HL-60 (cell line): ENCODE measurements at regions not wholly inside any gene's neighbourhood (a gene's known extent, or its start where the extent isn't known, plus 50 kb on each side); places are given as distances from the start of the nearest gene placed in this dataset.

Experiments used
- POLR2AphosphoS5 ChIP-seq: IDR thresholded peaks from 2 replicates; pipeline ENCODE4 v1.6.1; 2012; ENCODE audit warnings: low read depth
- TF ChIP-seq, protein P1 (sequence below): IDR thresholded peaks from one replicate; pipeline ENCODE4 v1.5.1; 2011; ENCODE audit warnings: low read length, control low read depth, inconsistent platforms; ENCODE audit not compliant: insufficient read depth

DNA sequence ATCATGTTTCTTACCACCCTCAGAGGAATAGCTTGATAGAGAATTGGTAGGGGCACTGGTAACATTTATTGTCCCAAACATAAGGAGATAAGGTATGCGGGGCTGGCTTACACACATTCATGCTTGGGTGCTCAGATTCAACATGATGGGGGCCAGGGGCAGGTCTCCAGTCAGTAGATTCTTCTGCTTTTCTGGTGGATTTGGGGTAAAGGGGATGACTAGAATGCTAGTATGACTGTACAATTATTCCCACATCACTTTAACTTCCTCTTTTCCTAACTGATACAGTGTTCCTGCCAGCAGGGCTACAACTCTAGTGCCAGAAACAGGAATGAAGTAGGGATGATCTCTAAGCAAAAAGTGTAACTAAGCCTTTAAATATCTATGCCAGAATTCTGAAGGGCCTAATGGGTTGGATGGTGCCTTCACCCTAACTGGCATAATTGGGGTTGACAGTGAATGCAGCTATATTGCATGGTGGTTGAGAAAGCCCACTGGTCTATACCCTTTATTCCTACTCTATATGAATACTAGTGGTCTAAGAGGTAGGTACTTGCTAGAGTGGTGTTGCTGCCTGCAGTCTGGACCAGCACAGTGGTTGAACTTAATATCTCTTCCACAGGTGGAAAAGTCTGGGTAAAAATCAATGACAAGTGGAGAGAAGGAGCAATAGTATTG lies 117.4 kb downstream of the IL12A start:
- TF ChIP-seq POLR2AphosphoS5: no peak
- TF ChIP-seq, protein P1, sequence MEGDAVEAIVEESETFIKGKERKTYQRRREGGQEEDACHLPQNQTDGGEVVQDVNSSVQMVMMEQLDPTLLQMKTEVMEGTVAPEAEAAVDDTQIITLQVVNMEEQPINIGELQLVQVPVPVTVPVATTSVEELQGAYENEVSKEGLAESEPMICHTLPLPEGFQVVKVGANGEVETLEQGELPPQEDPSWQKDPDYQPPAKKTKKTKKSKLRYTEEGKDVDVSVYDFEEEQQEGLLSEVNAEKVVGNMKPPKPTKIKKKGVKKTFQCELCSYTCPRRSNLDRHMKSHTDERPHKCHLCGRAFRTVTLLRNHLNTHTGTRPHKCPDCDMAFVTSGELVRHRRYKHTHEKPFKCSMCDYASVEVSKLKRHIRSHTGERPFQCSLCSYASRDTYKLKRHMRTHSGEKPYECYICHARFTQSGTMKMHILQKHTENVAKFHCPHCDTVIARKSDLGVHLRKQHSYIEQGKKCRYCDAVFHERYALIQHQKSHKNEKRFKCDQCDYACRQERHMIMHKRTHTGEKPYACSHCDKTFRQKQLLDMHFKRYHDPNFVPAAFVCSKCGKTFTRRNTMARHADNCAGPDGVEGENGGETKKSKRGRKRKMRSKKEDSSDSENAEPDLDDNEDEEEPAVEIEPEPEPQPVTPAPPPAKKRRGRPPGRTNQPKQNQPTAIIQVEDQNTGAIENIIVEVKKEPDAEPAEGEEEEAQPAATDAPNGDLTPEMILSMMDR: no peak
